HCEC 1CT (cell line): ENCODE measurements at regions not wholly inside any gene's neighbourhood (a gene's known extent, or its start where the extent isn't known, plus 50 kb on each side); places are given as distances from the start of the nearest gene placed in this dataset.

Experiments used
- DNase-seq: peaks from one replicate; pipeline ENCODE4 v3.0.0-alpha.2; 2017

DNA sequence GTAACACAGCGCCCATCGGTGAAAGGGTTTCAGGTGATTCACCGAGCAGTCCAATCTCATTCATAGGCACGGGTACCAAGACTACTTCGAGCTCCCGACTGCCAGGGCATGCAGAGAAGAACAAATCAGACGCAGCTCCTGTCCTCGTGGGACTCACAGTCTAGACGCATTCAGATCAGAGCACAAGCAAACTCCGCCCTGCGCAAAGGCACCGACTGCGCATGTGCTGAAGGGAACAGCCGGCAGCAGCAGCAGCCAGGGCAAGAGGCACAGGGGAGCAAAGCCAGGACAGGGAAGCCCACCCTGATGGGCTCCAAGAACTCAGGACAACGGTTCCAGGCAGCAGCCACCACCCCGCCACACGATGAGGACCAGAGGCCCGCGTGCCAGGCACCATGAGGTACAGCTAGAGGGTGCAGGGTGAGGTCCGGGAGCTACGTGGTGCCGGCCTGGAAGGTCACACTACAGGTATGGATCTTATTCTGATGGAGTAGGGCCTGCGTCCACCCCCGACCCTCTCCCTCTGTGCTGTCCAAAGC lies 315.7 kb downstream of the FOXL1 start:
- no peak for DNase-seq

DNA sequence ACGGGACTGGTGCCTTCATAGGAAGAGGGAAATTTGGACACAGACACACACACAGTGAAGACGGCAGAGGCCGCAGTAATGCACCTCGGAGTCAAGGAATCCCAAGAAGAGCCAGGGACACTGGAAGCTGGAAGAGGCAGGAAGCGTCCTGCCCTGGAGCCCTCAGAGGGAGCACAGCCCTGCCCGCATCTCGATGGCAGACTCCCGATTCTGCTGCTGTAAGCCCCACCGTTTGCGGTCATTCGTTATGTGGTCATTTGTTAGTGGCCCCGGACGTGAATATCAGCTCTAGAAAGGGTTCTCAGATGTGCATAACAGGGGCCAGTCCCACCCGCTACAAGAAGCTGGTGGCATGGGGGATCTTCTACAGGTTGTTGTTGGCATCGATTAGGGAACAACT lies 316.6 kb downstream of the FOXL1 start:
- no peak for DNase-seq

DNA sequence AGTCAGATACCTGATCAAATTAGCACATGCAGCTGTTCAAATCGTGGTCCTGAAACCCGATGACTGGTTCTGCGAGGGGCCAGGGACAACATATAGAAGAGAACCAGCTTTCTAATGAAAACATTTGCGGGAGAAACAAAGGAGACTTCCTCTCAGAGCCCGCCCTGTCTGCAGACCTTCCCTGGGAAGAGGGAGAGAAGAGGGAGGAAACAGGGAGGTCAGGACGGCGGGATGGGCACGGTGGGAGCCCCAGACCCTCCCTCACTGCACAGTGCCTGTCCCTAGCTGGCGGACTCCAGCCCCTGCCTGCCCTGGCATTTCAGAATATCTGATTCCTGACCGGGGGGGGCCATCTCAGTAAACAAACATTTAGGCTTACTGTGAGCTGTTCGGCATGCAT lies 317.3 kb downstream of the FOXL1 start:
- DNase-seq: no peak

DNA sequence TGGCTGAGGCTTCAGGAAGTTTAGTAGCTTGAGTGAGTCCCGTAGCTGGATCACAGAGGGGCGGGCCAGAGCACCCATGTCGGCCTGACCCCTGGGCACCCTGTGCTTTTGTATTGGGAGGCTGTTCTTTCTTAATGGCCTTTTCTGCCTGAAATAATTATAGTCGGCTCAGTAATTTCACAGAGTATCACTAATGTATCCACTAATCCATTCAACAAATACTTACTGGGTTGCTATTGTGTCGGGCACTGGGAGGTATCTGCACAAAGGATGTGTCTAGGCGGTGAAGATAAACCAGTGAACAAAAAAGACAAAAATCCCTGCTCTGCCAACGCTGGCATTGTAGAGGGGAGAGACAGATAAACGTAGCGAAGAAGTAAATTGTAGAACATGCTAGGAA lies 318.6 kb downstream of the FOXL1 start:
- no peak for DNase-seq

DNA sequence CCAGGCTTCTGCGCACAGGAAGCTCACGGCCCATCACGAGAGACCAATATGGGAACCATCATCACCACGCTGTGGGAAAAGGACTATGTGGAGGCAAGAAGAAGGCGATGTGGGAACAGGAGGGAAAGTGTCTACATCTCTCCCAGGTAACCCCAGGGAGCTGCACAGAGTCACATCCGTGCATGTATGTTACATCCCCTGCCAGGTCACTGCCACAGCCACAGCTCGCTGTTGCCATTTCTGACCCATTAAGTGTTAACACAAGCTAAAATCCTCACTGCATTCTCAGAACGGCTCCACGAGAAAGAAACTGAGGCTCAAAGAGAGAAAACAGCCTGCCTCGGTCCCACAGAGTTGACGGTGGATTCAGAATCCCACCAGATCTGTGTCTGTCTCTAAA lies 319.1 kb downstream of the FOXL1 start:
- DNase-seq: no peak

DNA sequence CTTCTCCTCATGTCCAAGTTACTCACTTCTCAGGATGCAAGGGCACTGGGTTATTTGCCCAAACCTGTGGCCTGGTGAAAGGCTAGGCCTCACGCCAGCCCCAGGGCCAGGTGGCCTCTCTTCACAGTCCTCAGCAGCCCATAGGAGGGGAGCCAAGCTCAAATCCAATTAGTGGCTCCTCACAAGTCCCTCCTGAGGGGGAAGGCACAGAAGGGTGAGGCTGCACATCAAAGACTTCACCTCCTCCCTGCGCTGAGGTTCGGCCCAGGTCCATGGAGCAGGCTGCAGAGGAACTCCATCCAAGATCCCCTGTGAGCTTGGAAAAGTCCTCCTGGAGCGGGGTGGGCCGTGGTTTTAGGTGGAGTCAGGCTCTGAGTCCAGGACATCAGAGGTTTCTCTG lies 320.0 kb downstream of the FOXL1 start:
- DNase-seq: no peak

DNA sequence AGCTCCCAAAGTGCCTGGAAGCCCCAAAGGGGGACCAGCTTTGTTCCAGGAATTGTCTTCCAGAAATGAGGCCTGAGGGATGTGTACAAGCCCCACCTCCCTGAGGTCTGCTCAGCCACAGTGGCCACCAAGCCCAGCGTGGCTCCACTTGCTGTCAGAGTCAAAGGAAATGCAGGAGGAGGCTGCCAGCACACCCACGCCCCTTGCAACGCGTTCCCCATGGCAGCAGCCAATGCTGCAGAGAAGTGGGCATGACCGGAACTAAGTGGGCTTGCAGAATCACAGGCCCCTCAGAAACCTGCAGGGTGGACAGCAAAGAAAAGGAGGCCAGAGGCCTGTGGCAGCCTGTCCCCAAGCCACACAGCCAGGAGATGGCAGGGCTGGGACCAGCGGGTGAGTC lies 320.8 kb downstream of the FOXL1 start:
- DNase-seq: no peak

DNA sequence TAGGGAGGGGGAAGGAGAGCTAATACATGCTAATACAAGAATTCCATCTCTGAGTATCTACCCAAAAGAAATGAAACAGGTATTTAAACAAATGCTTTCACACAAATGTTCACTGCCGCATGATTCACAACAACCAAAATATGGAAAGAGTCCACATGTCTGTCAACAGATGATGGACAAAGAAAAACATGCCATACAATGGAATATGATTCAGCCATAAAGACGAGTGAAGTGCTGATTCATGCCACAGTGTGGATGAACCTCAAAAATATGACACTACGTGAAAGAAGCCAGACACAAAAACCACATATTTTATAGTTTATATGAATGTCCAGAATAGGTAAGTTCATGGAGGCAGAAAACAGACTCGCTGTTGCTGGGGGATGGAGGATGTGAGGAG lies 321.4 kb downstream of the FOXL1 start:
- DNase-seq: peak; percentile 54

DNA sequence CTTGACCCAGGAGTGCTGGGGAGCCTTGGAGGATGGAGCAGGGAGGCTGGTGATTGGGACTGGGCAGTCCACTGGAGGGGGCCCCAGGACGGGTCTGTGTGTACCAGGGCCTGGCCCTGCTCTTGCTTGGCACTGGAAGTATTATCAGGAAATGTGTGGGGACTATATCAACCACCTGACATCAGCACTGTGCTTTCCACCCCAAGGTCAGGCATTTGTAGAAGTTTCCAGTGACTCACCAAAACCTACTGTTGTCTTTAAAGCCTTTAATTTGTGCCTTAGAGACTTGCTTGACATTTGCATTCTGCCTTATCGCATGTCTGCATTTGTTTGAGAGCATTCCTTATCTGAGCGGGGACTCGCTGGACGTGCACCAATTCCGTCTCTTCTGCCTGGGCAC lies 323.1 kb downstream of the FOXL1 start:
- peak; percentile 13 for DNase-seq

DNA sequence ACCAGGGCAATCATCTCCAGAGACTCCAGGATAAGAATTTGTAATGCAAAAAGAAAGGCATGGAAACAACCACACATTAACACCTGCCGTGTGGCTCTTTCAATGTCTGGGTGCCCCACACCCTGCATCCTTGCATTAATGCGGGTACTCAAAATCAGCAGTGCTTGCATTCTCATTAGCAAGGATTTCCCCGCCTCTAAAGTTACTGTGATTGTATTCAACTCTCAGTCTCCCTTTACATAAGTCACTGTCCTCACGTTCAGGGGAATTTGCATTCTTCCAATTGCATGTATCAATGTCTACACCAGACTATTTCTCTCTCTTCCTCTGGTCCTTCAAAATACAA lies 324.3 kb downstream of the FOXL1 start:
- no peak for DNase-seq

DNA sequence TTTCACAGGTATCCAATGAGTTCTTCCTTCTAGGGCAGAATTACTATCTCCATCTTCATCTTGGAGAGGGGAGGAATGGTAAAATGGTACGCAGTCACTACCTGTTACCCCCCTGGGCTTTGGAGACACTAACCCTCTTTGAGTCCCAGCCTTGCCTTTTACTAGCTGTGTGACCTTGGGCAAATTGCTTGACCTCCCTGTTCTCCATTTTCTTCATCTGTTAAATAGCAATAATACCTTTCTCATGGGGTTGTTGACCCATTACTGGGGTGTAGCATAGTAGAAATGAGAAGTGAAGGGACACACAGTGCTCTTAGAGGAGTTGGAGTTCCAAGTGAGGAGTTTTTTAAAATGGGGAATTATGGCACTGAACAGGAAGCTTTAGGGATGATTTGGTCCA lies 324.7 kb downstream of the FOXL1 start:
- DNase-seq: no peak

DNA sequence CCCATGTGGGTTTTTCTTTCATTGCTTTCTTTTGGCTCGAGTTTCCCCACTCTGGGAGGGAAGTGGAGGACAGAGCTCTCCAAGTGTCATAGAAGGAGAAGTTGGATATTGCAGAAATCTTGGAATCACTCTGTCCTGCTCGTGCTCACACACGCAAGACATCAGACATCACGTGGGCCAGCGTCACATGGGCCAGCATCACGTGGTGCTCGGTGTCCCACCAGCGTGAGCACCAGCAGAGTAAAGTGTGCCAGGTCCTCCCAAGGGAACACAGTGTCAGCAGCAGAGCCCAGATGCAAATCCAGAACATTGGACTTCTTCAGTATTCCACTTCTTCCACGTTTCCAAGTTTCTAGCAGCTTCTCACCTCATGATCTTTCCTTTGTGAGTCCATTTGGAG lies 327.0 kb downstream of the FOXL1 start:
- DNase-seq: no peak

DNA sequence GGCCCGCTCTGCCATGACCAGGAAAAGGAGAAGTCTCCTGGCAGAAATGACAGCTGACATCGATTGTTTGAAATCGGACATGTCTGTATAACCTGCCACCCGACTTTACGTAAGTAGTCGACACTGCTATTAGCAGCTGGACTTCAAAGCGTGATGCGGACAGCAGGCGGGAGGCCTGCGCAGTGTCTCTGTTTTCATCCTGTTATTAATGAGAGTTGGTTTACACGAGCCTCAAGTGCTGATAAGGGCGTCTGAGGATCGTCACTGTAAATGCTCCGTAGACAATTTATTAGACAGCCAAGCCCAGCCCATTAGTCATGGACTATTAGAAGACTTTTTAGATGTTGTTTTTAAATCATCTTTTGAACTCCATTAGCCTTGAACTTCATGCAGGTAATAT lies 328.3 kb downstream of the FOXL1 start:
- DNase-seq: no peak

DNA sequence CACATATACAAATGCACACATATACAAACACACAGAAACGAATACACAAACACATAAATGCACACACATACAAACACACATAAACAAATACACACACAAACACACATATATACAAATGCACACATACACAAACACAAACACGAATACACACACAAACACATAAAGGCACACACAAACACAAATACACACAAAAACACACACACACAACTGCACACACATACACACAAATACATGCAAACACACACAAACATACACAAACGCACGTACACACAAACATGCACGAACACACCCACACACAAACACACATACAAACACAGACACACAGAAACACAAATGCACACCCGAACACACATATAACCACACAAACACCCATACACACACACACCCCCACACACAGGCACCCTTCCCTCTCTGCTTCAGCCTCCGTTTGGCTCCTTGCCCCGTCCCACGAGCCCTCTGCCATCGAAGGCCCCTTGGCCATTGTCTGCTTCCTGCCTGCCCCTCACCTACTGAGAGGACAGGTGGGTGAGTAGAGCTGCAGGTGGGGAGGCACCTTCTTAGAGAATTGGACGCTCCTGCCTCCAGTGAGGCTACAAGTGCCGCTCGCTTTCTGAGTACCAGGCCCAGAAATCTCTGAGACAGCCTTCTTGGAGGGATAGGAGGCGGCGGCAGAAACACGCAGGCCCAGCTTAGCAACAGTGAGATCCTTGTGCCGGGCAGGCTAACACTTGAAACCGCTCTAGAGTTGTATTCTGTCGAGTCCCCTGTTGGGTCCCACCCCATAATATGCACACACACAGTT lies 331.2 kb downstream of the FOXL1 start:
- no peak for DNase-seq

DNA sequence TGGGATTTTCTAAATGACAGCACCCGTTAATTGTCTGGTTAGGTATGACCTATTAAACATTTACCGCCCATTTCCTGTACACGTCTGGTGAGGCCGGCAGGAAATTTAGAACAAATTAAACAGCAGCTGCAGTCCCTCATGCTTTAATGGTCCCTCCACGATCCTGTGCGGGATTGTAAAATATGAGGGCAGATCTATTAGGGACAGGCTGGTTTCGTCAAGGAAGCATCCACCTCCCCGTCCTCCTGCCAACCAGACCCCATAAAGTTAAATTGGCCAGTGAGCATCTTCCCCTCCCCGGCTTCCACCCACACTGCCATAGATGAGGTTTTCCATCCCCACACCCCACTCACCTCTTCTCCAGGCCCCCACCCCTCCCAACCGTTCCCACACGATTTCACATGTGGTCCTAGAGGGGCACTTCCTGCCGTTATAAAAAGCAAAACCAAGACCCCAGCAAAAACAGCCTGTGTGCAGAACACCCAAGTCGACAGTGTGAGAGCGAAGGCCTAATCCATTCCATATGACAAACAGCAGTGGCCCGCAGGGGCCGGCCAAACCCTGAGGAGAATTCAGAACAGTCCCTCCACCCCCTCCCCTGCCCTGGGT lies 331.9 kb downstream of the FOXL1 start:
- no peak for DNase-seq

DNA sequence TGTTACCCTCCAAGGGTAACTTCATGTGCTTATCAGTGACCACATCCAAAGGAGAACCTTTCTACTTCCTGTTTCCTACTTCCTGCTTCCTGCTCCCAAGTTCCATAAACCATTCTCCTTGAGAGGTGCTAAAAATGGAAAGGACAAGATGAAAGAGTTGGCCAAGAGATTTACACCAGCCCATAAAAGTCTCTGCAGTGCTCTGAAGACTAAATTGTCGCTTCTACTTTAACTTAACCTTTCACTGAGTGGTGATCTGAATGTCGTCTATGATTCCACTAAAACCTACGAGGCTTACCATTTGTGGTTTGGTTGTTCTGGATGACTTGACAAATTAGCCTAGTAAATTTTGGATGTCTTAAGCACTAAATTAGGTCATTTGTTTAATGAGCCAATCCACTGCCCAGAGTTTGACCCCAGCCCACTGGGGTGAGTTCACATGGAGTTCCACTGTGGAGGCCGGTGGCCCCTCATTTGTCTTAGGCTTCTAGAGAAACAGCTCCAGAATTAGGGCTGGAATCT lies 333.1 kb downstream of the FOXL1 start:
- no peak for DNase-seq

DNA sequence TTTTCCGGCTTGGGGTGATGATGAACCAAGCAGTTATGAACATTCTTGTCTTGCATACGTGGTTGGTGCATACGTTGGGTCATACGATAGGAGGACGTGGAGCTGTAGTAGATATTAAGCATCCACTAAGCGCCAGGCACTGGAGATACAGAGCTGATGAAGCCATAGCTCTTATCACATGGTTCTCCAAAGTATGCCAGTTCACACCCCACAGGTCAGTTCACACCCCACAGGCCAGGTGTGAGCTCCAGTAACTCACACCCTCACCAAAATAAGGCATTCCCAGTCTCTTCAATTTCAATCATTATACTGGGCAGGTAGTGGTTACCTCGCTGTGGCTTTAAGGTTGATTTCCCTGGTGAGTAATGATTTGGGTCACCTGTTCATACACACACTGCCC lies 335.5 kb downstream of the FOXL1 start:
- no peak for DNase-seq

DNA sequence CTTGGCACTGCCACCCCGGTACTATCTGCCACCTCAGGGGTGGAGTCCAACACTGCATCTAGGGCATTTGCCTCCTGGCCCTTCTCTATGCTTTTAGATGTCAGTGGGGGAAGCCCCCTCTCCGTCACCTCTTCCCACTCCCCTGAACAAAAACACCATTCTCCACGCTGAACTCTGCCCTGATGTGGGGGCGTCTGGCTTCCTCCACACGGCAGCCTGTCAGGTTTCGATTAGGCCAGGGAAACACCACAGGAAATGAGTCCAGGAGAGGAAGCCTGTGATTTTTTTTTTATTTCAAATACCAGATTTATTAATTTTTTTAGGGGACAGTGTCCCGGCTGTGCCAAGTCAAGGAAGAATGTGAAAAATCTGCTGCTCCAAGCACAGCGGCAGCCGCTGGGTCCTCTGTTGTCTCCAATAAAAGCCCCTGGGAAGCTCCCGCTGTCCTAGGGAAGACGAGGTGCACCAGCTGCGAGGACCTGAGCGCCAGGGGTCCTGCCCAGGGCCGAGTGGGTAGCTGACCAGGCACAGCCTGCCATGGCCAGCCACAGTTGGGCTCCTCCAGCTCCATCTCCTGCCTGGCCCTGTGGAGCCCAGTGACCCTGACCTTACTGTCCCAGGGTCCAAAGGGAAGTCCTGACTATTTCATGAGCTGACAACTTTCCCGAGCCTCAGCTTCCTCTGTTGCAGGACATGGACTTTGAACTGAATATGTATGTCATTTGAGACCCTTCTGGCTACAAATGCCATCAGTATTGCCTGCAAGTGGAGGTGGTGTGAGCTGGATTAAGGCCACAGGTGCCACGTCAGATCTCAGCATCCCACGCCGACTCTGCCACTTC lies 336.7 kb downstream of the FOXL1 start:
- DNase-seq: no peak

DNA sequence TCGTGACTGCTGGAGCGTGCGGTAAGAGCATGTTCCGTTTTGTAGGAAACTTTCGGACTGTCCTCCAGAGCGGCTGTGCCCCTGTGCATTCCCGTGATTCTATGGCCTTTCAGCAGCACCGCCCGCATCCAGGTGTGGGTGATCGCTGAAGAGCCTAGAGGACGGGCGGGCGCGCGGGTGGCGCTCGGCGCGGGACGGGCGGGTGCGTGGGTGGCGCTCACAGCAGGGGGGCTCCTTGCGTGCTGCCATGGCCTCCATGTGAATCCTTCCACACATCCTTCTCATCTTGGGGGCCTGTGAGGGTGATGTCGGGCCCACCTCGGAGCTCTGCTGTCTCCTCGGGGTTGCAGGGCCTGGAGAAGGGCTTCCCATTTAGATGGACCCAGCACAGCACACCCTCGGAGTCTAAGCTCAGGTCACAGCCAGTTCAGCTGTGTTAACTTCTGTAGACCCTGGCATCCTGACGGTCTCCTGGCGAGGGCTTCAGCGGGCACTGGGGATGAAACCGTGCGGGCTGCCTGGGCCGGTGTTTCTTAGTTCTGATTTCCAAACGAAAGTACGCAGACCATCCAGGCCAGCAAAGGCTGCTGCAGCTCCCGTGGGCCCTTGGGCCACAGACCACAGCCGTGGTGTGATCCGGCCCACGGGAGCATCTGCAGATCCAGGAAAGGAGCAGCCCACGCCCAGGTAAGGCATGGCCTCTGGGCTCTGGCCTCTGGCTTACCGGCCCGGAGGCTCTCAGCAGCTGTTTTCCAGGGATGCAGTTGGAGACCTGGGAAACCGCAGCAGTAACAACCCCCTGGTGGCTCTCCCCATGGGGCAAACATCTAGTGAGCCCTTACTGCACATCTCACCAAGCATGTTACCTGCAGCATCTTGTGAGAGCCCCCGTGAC lies 339.4 kb downstream of the FOXL1 start:
- DNase-seq: no peak

DNA sequence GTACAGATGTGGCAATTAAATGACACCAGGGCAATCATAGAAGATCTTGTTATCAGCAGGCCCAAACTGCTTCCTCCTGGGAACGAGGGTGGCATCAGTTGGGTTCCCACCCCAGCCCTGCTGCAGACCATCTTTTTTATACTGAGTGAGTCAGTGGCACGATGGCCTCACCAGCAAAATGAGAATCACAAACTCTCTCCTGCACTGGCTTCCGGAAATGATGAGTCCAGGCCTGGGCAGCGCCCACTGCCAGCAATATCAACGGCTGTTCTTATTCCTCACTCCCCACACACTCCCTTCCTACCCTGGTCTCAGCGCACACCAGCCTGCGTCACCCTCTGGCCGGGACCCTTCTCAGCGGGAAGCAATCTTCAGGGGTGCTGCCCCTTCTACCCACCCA lies 340.3 kb downstream of the FOXL1 start:
- no peak for DNase-seq

DNA sequence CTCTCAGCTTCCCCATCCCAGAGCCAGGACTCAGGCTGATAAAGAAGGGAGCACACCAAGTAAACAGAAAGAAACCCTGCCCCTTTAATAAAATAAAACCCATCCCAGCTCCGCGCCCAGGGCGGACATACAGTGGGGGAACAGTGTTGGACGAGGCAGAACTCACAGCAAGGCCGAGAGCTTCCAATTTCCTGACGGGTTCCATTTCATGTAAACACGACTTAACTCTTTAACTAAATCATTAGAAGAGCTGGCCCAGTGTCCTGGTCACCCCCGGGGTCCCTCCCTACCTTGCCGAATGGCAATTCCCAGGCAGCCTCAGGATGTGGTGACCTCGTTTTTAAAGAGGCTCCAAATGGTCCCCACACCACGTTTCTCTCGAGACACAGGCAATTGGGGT lies 340.7 kb downstream of the FOXL1 start:
- no peak for DNase-seq

DNA sequence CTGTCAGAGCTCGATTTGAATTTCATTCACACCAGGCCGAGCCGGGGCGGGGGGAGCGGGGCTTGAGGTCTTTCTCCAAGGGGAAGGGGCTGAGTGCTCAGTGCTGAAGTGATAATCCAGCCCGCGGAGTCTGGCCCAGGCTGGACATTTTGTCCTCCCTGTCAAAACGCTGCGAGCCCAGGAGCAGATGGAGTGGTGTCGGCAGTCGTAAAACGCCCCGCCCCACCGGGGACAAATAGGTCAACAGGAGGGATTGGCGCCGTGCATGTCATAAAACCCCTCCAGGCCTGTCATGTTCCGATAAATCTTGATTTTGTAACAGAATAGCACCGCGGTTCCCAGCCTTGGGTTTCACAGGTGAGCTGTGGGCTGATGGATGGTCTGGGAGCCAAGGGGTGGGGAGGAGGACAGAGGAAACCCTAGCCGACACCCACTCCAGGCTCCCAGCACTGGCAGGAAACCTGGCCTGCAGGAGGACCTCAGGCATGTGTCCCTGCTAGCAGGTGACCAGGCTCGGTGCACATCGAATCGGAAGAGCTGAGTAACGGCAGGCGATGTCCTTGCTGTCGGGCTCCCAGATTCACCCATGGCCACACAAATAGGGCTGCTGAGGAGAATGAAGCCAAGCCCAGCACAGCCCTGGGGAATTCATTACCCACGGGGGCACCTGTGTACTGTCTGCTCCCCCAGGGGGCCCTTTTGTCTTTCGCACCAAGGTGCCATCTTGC lies 341.4 kb downstream of the FOXL1 start:
- no peak for DNase-seq
